ENCODE measurements at regions not wholly inside any gene's neighbourhood (a gene's known extent, or its start where the extent isn't known, plus 50 kb on each side); places are given as distances from the start of the nearest gene placed in this dataset.

- no peak overlapping the region for H3K4me3 ChIP-seq (replicated peaks; ENCODE audit: insufficient read depth, low read length)
- H3K27ac ChIP-seq (replicated peaks), result no peak overlapping the region
- H3K27me3 ChIP-seq (ENCODE audit: insufficient read depth, poor library complexity, severe bottlenecking), result no peaks in the 10 kb centered on the region
- no peak for DNase-seq (ENCODE audit: low read depth in 1 of 2, low spot score in 1 of 2)
- TF ChIP-seq GABPA (IDR thresholded peaks at IDR 0.05; ENCODE audit: low read depth) (no peak), REST (IDR thresholded peaks at IDR 0.05; ENCODE audit: insufficient replicate concordance, low read depth) (no peak), CTCF (IDR thresholded peaks at IDR 0.05; ENCODE audit: insufficient read depth, low read length) (no peak), POLR2AphosphoS5 (IDR thresholded peaks at IDR 0.05; ENCODE audit: low read depth) (no peak), SPI1 (IDR thresholded peaks at IDR 0.05; ENCODE audit: borderline replicate concordance, low read depth) (no peak)
These were observed 240.5 kb upstream of the GPR26 start for GRCh38 chr10:123425680-123426079.

GRCh38 chr10:123427165-123427786, 238.9 kb upstream of the GPR26 start:
- Histone ChIP-seq H3K27me3 (ENCODE audit: insufficient read depth, poor library complexity, severe bottlenecking) (no peaks in the 10 kb centered on the region), H3K27ac (replicated peaks) (no peak overlapping the region), H3K4me3 (replicated peaks; ENCODE audit: insufficient read depth, low read length) (no peak overlapping the region)
- TF ChIP-seq CTCF (IDR thresholded peaks at IDR 0.05; ENCODE audit: insufficient read depth, low read length) (no peak), SPI1 (IDR thresholded peaks at IDR 0.05; ENCODE audit: borderline replicate concordance, low read depth) (peak; percentile 89)
- peak; percentile 63 to 89 for DNase-seq (ENCODE audit: low read depth in 1 of 2, low spot score in 1 of 2)

- Histone ChIP-seq H3K27me3 (ENCODE audit: insufficient read depth, poor library complexity, severe bottlenecking) (no peaks in the 10 kb centered on the region), H3K27ac (replicated peaks) (no peak overlapping the region), H3K4me3 (replicated peaks; ENCODE audit: insufficient read depth, low read length) (no peak overlapping the region)
- TF ChIP-seq POLR2AphosphoS5 (IDR thresholded peaks at IDR 0.05; ENCODE audit: low read depth) (no peak), GABPA (IDR thresholded peaks at IDR 0.05; ENCODE audit: low read depth) (no peak), REST (IDR thresholded peaks at IDR 0.05; ENCODE audit: insufficient replicate concordance, low read depth) (no peak), SPI1 (IDR thresholded peaks at IDR 0.05; ENCODE audit: borderline replicate concordance, low read depth) (no peak), CTCF (IDR thresholded peaks at IDR 0.05; ENCODE audit: insufficient read depth, low read length) (no peak)
- DNase-seq (ENCODE audit: low read depth in 1 of 2, low spot score in 1 of 2), result no peak
These were observed 237.8 kb upstream of the GPR26 start for GRCh38 chr10:123428391-123428790.

GRCh38 chr10:123429706-123430221, 236.4 kb upstream of the GPR26 start:
- DNase-seq (ENCODE audit: low read depth in 1 of 2, low spot score in 1 of 2), result no peak
- H3K27ac ChIP-seq (replicated peaks), result no peak overlapping the region

More at GRCh38 chr10:123429706-123430221, 236.4 kb upstream of the GPR26 start:
- H3K4me3 ChIP-seq (replicated peaks; ENCODE audit: insufficient read depth, low read length), result no peak overlapping the region
- TF ChIP-seq CTCF (IDR thresholded peaks at IDR 0.05; ENCODE audit: insufficient read depth, low read length), result no peak
- TF ChIP-seq POLR2AphosphoS5 (IDR thresholded peaks at IDR 0.05; ENCODE audit: low read depth), result no peak
- no peak for TF ChIP-seq GABPA (IDR thresholded peaks at IDR 0.05; ENCODE audit: low read depth)
- no peak for TF ChIP-seq REST (IDR thresholded peaks at IDR 0.05; ENCODE audit: insufficient replicate concordance, low read depth)
- no peak for TF ChIP-seq SPI1 (IDR thresholded peaks at IDR 0.05; ENCODE audit: borderline replicate concordance, low read depth)
- no peaks in the 10 kb centered on the region for H3K27me3 ChIP-seq (ENCODE audit: insufficient read depth, poor library complexity, severe bottlenecking)
